PFSK-1 (cell line): ENCODE measurements at regions not wholly inside any gene's neighbourhood (a gene's known extent, or its start where the extent isn't known, plus 50 kb on each side); places are given as distances from the start of the nearest gene placed in this dataset.

Source experiments
- FOXP2 ChIP-seq: optimal IDR thresholded peaks from 2 replicates; pipeline ENCODE3; 2011; ENCODE audit warnings: borderline replicate concordance, control low read depth, inconsistent platforms; ENCODE audit not compliant: insufficient read depth; ENCODE audit errors: extremely low read length, extremely low read depth
- POLR2AphosphoS5 ChIP-seq: IDR thresholded peaks from 2 replicates; pipeline ENCODE4 v1.6.1; 2012; ENCODE audit warnings: low read depth, mild to moderate bottlenecking, control low read depth, low read length, moderate library complexity
- SIN3A ChIP-seq: IDR thresholded peaks from 2 replicates; pipeline ENCODE4 v1.6.1; 2012; ENCODE audit warnings: mild to moderate bottlenecking, low read length, moderate library complexity, borderline replicate concordance; ENCODE audit not compliant: insufficient read depth
- TAF1 ChIP-seq: IDR thresholded peaks from 2 replicates; pipeline ENCODE4 v1.6.1; 2012; ENCODE audit warnings: low read length, control low read depth, borderline replicate concordance; ENCODE audit not compliant: insufficient read depth
- TF ChIP-seq, protein P1 (sequence below), 2 experiments: IDR thresholded peaks; 2 replicates each; pipeline versions ENCODE4 v1.6.1 to v1.8.0; 2011 to 2012; ENCODE audit warnings: low read depth in 2 of 2, low read length in 2 of 2, control low read depth in 1 of 2, inconsistent platforms in 1 of 2, mild to moderate bottlenecking in 1 of 2, moderate library complexity in 1 of 2; ENCODE audit not compliant: insufficient read depth in 1 of 2

DNA sequence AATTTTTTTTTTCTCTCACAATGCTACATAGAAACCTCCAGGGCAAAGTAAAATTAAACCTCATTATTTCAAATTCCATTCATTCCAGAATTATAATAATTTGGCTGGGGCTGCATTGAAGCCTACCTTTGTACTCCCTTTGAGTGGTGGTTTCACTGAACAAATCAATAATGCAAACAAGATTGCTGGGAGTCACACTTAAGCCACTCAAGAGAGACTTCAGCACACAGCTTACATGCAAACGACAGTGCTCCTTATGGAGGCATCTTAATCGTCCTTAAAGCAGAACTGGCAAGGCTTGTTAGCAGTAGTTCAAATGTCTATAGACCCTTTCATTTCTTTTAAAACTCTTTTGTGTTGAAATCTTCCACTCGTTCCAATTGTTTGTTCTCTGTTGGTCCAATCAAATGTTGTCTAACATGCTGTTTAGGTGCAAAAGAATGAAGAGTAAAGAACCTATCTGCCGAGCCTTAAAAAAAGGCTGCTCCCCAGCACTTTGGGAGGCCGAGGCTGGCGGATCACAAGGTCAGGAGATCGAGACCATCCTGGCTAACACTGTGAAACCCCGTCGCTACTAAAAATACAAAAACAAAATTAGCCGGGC lies 294.9 kb downstream of the FGFR2 start:
- TF ChIP-seq SIN3A (no peak), POLR2AphosphoS5 (no peak), FOXP2 (no peak), TAF1 (no peak)
- TF ChIP-seq, protein P1, sequence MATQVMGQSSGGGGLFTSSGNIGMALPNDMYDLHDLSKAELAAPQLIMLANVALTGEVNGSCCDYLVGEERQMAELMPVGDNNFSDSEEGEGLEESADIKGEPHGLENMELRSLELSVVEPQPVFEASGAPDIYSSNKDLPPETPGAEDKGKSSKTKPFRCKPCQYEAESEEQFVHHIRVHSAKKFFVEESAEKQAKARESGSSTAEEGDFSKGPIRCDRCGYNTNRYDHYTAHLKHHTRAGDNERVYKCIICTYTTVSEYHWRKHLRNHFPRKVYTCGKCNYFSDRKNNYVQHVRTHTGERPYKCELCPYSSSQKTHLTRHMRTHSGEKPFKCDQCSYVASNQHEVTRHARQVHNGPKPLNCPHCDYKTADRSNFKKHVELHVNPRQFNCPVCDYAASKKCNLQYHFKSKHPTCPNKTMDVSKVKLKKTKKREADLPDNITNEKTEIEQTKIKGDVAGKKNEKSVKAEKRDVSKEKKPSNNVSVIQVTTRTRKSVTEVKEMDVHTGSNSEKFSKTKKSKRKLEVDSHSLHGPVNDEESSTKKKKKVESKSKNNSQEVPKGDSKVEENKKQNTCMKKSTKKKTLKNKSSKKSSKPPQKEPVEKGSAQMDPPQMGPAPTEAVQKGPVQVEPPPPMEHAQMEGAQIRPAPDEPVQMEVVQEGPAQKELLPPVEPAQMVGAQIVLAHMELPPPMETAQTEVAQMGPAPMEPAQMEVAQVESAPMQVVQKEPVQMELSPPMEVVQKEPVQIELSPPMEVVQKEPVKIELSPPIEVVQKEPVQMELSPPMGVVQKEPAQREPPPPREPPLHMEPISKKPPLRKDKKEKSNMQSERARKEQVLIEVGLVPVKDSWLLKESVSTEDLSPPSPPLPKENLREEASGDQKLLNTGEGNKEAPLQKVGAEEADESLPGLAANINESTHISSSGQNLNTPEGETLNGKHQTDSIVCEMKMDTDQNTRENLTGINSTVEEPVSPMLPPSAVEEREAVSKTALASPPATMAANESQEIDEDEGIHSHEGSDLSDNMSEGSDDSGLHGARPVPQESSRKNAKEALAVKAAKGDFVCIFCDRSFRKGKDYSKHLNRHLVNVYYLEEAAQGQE (IDR thresholded peaks at IDR 0.05; ENCODE audit: insufficient read depth in 1 of 2, low read depth in 2 of 2, low read length in 2 of 2) = no peak

DNA sequence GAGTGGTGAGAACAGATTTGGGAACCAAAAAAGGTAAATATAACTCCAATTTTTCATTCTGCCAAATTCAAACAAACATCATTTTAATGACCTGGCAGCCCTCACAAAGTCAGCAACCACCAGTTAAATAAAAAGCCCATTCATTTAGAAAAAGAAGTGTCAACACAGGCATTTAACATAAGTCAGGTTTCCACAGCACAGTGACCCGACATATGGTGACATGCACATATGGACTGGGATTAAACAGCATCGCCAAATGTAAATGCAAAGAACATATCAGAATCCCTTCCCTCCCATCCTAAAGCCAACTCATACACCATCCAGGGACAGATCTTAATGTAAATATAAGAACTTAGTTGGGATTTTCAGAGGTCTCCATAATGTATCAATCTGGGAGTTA lies 293.2 kb downstream of the FGFR2 start:
- TF ChIP-seq TAF1 (no peak), FOXP2 (no peak), SIN3A (no peak)

DNA sequence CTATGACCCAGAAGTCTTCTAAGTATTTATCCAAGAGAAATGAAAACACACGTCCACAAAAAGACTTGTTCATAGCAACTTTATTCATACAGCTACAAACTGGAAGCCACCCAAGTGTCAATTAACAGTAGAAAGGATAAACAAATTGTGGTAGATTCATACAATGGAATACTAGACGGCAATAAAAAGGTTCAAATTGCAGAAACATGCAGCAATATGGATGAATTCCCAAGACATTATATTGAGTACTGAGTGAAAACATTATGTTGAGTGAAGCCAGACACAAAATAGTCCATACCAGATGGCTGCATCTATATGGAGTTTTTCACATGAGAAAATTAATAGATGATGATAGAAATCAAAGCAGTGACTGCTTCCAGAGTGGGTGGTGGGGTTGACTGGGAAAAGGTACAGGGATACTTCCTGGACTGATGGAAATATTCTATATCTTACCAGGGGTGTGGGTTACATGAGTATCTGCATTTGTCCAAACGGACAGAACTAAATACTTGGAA lies 292.0 kb downstream of the FGFR2 start:
- no peak for TF ChIP-seq TAF1
- no peak for TF ChIP-seq POLR2AphosphoS5
- TF ChIP-seq FOXP2 = no peak
- no peak for TF ChIP-seq SIN3A
- TF ChIP-seq, protein P1 (IDR thresholded peaks at IDR 0.05; ENCODE audit: insufficient read depth in 1 of 2, low read depth in 2 of 2, low read length in 2 of 2) = no peak

DNA sequence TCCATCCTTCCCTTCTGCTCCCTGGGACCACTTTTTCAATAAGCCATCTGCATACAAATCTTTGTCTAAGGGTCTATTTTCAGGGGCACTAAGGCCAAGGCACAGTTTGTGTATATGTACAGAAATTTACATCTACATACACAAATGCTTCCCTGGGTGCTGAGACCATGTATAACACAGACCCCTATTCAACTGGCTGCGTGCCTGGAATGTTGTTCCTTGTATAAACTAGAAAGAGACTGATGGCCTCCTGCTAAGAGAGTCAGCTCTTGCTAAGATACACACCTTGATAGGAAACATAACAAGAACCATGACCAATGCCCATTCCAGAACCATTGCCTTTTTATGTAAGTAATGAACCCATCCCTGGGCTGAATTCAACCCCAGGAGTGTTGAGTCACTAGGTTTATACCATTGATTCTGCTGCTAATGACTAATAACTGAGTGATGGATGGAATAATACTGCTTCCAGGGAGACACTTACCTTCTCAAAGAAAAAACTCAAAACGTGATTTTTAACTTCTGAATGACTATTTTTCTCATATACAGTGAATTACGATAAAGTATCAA lies 290.7 kb downstream of the FGFR2 start:
- TF ChIP-seq, protein P1 (IDR thresholded peaks at IDR 0.05; ENCODE audit: insufficient read depth in 1 of 2, low read depth in 2 of 2, low read length in 2 of 2) = no peak
- TF ChIP-seq POLR2AphosphoS5 (no peak), TAF1 (no peak), FOXP2 (no peak), SIN3A (no peak)

DNA sequence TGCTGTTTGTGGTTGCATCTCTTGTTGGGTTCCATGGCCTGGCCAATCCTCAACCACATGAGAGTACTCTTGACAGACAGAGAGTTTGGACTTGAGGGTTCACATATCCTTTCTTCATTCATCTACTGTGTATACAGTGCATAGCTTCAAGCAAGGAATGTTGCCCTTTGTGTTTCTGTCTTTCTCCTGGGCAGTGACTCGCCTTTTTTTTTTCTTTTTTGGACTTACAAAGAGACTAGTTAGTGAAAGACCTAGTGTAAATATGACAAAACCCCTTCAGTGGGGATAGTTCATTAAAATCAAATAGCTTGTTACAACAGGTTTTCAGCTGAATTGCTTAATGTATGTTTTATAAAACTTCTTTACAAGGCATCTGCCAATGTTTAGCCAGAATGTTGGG lies 290.2 kb downstream of the FGFR2 start:
- TF ChIP-seq SIN3A (no peak), TAF1 (no peak), FOXP2 (no peak), POLR2AphosphoS5 (no peak)
- TF ChIP-seq, protein P1 (IDR thresholded peaks at IDR 0.05; ENCODE audit: insufficient read depth in 1 of 2, low read depth in 2 of 2, low read length in 2 of 2) = no peak
